K562 (cell line): ENCODE measurements at regions not wholly inside any gene's neighbourhood (a gene's known extent, or its start where the extent isn't known, plus 50 kb on each side); places are given as distances from the start of the nearest gene placed in this dataset.

Experiments
- ELF2 ChIP-seq: fragments of 250-450 bp; sonication (Bioruptor Pico); IDR thresholded peaks from 2 replicates; pipeline ENCODE4 v1.5.0; 2021; ENCODE audit warnings: mild to moderate bottlenecking
- FOXK2 ChIP-seq, 2 experiments: fragments of 450-650 bp; IDR thresholded peaks in 1 of 2; conservative IDR thresholded peaks in 1 of 2; 2 replicates each; pipeline ENCODE4 v1.6.1; 2016; ENCODE audit warnings: low read depth in 2 of 2, mild to moderate bottlenecking in 1 of 2
- NCOA4 ChIP-seq: fragments of 450-650 bp; IDR thresholded peaks from 2 replicates; pipeline ENCODE4 v1.6.1; 2018; ENCODE audit warnings: mild to moderate bottlenecking; ENCODE audit not compliant: partially characterized antibody
- NR0B1 ChIP-seq: fragments of 450-650 bp; IDR thresholded peaks from one replicate; pipeline ENCODE4 v1.6.1; 2018; ENCODE audit warnings: mild to moderate bottlenecking, moderate library complexity; ENCODE audit not compliant: partially characterized antibody
- NR2C1 ChIP-seq, 2 experiments: fragments of 450-650 bp; IDR thresholded peaks; 2 replicates each; pipeline ENCODE4 v1.6.1; 2017; ENCODE audit warnings: mild to moderate bottlenecking in 2 of 2, antibody characterized with exemption in 1 of 2, inconsistent platforms in 1 of 2, missing compliant biosample characterization in 1 of 2, missing genetic modification characterization in 1 of 2
- POLR2B ChIP-seq: fragments of 450-650 bp; IDR thresholded peaks from 2 replicates; pipeline ENCODE4 v1.6.1; 2018; ENCODE audit warnings: low read depth; ENCODE audit not compliant: partially characterized antibody
- U2AF1 ChIP-seq: fragments of 200-400 bp; formaldehyde crosslinking; optimal IDR thresholded peaks from 2 replicates; pipeline ENCODE3; 2017; ENCODE audit warnings: mild to moderate bottlenecking, low read depth, low read length, moderate library complexity
- U2AF2 ChIP-seq: fragments of 200-400 bp; formaldehyde crosslinking; optimal IDR thresholded peaks from 2 replicates; pipeline ENCODE3; 2017; ENCODE audit warnings: low read depth, mild to moderate bottlenecking, low read length
- TF ChIP-seq, protein P1 (sequence below): fragments of 450-650 bp; IDR thresholded peaks from 2 replicates; pipeline ENCODE4 v1.7.1; 2018; ENCODE audit warnings: mild to moderate bottlenecking, low read depth; ENCODE audit not compliant: partially characterized antibody

DNA sequence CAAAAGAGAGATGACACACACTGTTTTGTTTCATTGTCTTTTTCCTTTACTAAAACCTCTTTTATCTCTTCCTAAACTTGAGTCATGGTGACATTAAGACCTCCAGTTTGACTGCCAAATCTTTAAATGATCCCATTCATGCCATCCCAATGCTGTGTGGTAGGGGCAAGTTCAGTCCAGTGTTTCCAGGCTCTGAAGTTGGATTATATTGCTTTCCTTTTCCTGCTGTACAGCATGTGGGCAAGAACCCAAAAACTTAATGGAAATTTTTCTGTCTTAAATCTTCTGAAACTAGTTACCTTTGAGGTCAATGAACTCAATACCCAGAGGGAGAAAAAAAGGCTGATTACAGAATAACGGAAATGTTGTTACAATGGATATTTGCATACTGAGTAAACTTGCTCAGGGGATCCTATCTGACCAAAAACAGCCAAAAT lies 187.1 kb upstream of the FAR2 start (continued):
- TF ChIP-seq, protein P1, sequence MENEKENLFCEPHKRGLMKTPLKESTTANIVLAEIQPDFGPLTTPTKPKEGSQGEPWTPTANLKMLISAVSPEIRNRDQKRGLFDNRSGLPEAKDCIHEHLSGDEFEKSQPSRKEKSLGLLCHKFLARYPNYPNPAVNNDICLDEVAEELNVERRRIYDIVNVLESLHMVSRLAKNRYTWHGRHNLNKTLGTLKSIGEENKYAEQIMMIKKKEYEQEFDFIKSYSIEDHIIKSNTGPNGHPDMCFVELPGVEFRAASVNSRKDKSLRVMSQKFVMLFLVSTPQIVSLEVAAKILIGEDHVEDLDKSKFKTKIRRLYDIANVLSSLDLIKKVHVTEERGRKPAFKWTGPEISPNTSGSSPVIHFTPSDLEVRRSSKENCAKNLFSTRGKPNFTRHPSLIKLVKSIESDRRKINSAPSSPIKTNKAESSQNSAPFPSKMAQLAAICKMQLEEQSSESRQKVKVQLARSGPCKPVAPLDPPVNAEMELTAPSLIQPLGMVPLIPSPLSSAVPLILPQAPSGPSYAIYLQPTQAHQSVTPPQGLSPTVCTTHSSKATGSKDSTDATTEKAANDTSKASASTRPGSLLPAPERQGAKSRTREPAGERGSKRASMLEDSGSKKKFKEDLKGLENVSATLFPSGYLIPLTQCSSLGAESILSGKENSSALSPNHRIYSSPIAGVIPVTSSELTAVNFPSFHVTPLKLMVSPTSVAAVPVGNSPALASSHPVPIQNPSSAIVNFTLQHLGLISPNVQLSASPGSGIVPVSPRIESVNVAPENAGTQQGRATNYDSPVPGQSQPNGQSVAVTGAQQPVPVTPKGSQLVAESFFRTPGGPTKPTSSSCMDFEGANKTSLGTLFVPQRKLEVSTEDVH, result no peak
- no peak for TF ChIP-seq ELF2
- no peak for TF ChIP-seq U2AF1
- no peak for TF ChIP-seq FOXK2 (conservative IDR thresholded peaks at IDR 0.05 in 1 of 2, IDR thresholded peaks at IDR 0.05 in 1 of 2; ENCODE audit: low read depth in 2 of 2)
- TF ChIP-seq NR2C1 (IDR thresholded peaks at IDR 0.05), result no peak
- TF ChIP-seq NR2C1 (tag; IDR thresholded peaks at IDR 0.05), result no peak
- TF ChIP-seq NCOA4, result no peak
- no peak for TF ChIP-seq POLR2B
- TF ChIP-seq NR0B1, result no peak
- no peak for TF ChIP-seq U2AF2
- TF ChIP-seq, all 486 proteins: peak for 0
